ENCODE measurements at regions not wholly inside any gene's neighbourhood (a gene's known extent, or its start where the extent isn't known, plus 50 kb on each side); places are given as distances from the start of the nearest gene placed in this dataset.

DNA sequence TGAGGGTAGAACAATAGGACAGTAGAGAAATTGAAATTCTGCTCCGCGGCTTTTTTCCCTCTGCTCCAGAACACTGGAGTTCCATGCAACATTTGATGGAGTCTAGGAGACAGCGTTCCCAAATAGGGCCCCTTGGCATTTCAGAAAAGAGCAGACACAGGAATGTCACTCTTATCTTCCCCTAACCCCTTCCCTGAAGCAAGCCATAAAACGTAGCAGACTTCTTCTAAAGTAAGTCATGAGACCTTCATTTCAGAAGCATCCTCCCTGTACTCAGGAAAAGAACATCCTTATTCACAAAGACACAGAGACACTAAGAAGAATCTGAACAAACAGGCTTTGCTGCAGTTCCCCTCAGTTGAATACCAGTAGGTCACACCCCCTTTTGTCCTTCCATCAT lies 296.1 kb upstream of the SOX9 start:
- Histone ChIP-seq H3K4me1 (ENCODE audit: insufficient read depth, low read length) (peaks cover 18% of the 10 kb centered on the region), H3K9me3 (ENCODE audit: low read length) (no peaks in the 10 kb centered on the region), H4K20me1 (ENCODE audit: low read length) (no peaks in the 10 kb centered on the region), H3K36me3 (ENCODE audit: low read depth, low read length) (no peaks in the 10 kb centered on the region), H3K4me3 (ENCODE audit: low read length) (no peak overlapping the region), H3K27me3 (ENCODE audit: low read length) (no peaks in the 10 kb centered on the region), H3K27ac (ENCODE audit: low read length) (no peak overlapping the region), H3K9me2 (replicated peaks; ENCODE audit: low read length) (no peaks in the 10 kb centered on the region), H3K79me2 (ENCODE audit: low read length) (no peaks in the 10 kb centered on the region), H2AFZ (ENCODE audit: low read length) (no peak overlapping the region), H3K9ac (ENCODE audit: low read length) (no peak overlapping the region), H3F3A (ENCODE audit: low read length, unreplicated experiment) (peaks cover 4% of the 10 kb centered on the region), H3K4me2 (ENCODE audit: low read length) (no peak overlapping the region)
- ChIA-PET CTCF (no interaction called here), POLR2A (ENCODE audit: unreplicated experiment) (no interaction called here)
- TF ChIP-seq CTCF (conservative IDR thresholded peaks at IDR 0.05; ENCODE audit: low read depth, low read length) (no peak), EZH2phosphoT487 (IDR thresholded peaks at IDR 0.05; ENCODE audit: borderline replicate concordance, low read length) (no peak), EZH2 (IDR thresholded peaks at IDR 0.05; ENCODE audit: low read length, unreplicated experiment) (no peak)
- DNase-seq (no peak), ATAC-seq (no peak)
- BruUV-seq (replicated peaks), result no TSS peak
- intact Hi-C loops (cut with micrococcal nuclease), result loop anchor here (5.0 to 10.0 kb wide), 2 partner anchors 98 to 290 kb away; no protein-coding TSS in a partner anchor

- intact Hi-C loops (cut with micrococcal nuclease), result loop anchor here (10.0 kb wide), 1 partner anchor 289 kb away; no protein-coding TSS in a partner anchor
- H3K79me2 ChIP-seq (ENCODE audit: low read length), result no peaks in the 10 kb centered on the region
- no peak overlapping the region for H2AFZ ChIP-seq (ENCODE audit: low read length)
- no peaks in the 10 kb centered on the region for H3K9me3 ChIP-seq (ENCODE audit: low read length)
- H3K27ac ChIP-seq (ENCODE audit: low read length), result no peak overlapping the region
- no peak for DNase-seq
- H3K9me2 ChIP-seq (replicated peaks; ENCODE audit: low read length), result no peaks in the 10 kb centered on the region
- no peak for TF ChIP-seq CTCF (conservative IDR thresholded peaks at IDR 0.05; ENCODE audit: low read depth, low read length)
- no peak for TF ChIP-seq EZH2phosphoT487 (IDR thresholded peaks at IDR 0.05; ENCODE audit: borderline replicate concordance, low read length)
- TF ChIP-seq EZH2 (IDR thresholded peaks at IDR 0.05; ENCODE audit: low read length, unreplicated experiment), result no peak
- BruUV-seq (replicated peaks), result no TSS peak
- H3K36me3 ChIP-seq (ENCODE audit: low read depth, low read length), result no peaks in the 10 kb centered on the region
- no peak overlapping the region for H3K9ac ChIP-seq (ENCODE audit: low read length)
- no peak overlapping the region for H3K4me3 ChIP-seq (ENCODE audit: low read length)
- peaks cover 16% of the 10 kb centered on the region for H3K4me1 ChIP-seq (ENCODE audit: insufficient read depth, low read length)
- no peak overlapping the region for H3K4me2 ChIP-seq (ENCODE audit: low read length)
- H3K27me3 ChIP-seq (ENCODE audit: low read length), result no peaks in the 10 kb centered on the region
- peaks cover 4% of the 10 kb centered on the region for H3F3A ChIP-seq (ENCODE audit: low read length, unreplicated experiment)
- ChIA-PET CTCF (no interaction called here), POLR2A (ENCODE audit: unreplicated experiment) (no interaction called here)
- no peak for ATAC-seq
- H4K20me1 ChIP-seq (ENCODE audit: low read length), result no peaks in the 10 kb centered on the region
Observed at GRCh38 chr17:71825687-71826086, 295.1 kb upstream of the SOX9 start.

GRCh38 chr17:71828182-71828596 lies 292.6 kb upstream of the SOX9 start:
- no peak for DNase-seq

More at GRCh38 chr17:71828182-71828596, 292.6 kb upstream of the SOX9 start:
- Histone ChIP-seq H3K9me2 (replicated peaks; ENCODE audit: low read length) (no peaks in the 10 kb centered on the region), H3K27ac (ENCODE audit: low read length) (no peak overlapping the region), H4K20me1 (ENCODE audit: low read length) (no peaks in the 10 kb centered on the region), H3K9ac (ENCODE audit: low read length) (no peak overlapping the region), H3F3A (ENCODE audit: low read length, unreplicated experiment) (no peaks in the 10 kb centered on the region), H3K4me2 (ENCODE audit: low read length) (no peak overlapping the region), H2AFZ (ENCODE audit: low read length) (no peak overlapping the region), H3K27me3 (ENCODE audit: low read length) (no peaks in the 10 kb centered on the region), H3K36me3 (ENCODE audit: low read depth, low read length) (no peaks in the 10 kb centered on the region), H3K4me3 (ENCODE audit: low read length) (no peak overlapping the region), H3K9me3 (ENCODE audit: low read length) (no peaks in the 10 kb centered on the region), H3K79me2 (ENCODE audit: low read length) (no peaks in the 10 kb centered on the region), H3K4me1 (ENCODE audit: insufficient read depth, low read length) (no peaks in the 10 kb centered on the region)
- ATAC-seq, result no peak
- intact Hi-C loops (cut with micrococcal nuclease), result loop anchor here (10.0 kb wide), 1 partner anchor 287 kb away; no protein-coding TSS in a partner anchor
- ChIA-PET CTCF (no interaction called here), POLR2A (ENCODE audit: unreplicated experiment) (no interaction called here)
- TF ChIP-seq EZH2phosphoT487 (IDR thresholded peaks at IDR 0.05; ENCODE audit: borderline replicate concordance, low read length), result no peak
- TF ChIP-seq CTCF (conservative IDR thresholded peaks at IDR 0.05; ENCODE audit: low read depth, low read length), result no peak
- TF ChIP-seq EZH2 (IDR thresholded peaks at IDR 0.05; ENCODE audit: low read length, unreplicated experiment), result no peak
- BruUV-seq (replicated peaks), result no TSS peak
